ENCODE measurements at regions not wholly inside any gene's neighbourhood (a gene's known extent, or its start where the extent isn't known, plus 50 kb on each side); places are given as distances from the start of the nearest gene placed in this dataset.

- intact Hi-C loops (cut with DNase I), result no loop called here
- no peak overlapping the region for H3K27ac ChIP-seq
- TF ChIP-seq CTCF (IDR thresholded peaks at IDR 0.05), result no peak
Measured at GRCh38 chr2:146004462-146004861, 1484.5 kb upstream of the ZEB2 start.

GRCh38 chr2:146003337-146003736 lies 1483.4 kb upstream of the ZEB2 start:
- H3K9me3 ChIP-seq, result no peaks in the 10 kb centered on the region
- no peak overlapping the region for H3K27ac ChIP-seq
- intact Hi-C loops (cut with DNase I), result no loop called here
- DNase-seq (no peak), ATAC-seq (no peak)
- H3K36me3 ChIP-seq, result no peaks in the 10 kb centered on the region
- TF ChIP-seq CTCF (IDR thresholded peaks at IDR 0.05), result no peak
- H3K4me3 ChIP-seq, result no peak overlapping the region
- no peaks in the 10 kb centered on the region for H3K4me1 ChIP-seq
- H3K27me3 ChIP-seq, result no peaks in the 10 kb centered on the region

More at GRCh38 chr2:146004462-146004861, 1484.5 kb upstream of the ZEB2 start:
- Histone ChIP-seq H3K9me3 (no peaks in the 10 kb centered on the region), H3K4me3 (no peak overlapping the region), H3K36me3 (no peaks in the 10 kb centered on the region), H3K27me3 (no peaks in the 10 kb centered on the region), H3K4me1 (no peaks in the 10 kb centered on the region)
- ATAC-seq (no peak), DNase-seq (no peak)

GRCh38 chr2:145994910-145995309 lies 1475.0 kb upstream of the ZEB2 start:
- Histone ChIP-seq H3K4me1 (no peaks in the 10 kb centered on the region), H3K27ac (no peak overlapping the region), H3K9me3 (peaks cover 11% of the 10 kb centered on the region), H3K36me3 (no peaks in the 10 kb centered on the region), H3K27me3 (no peaks in the 10 kb centered on the region), H3K4me3 (no peak overlapping the region)
- DNase-seq (no peak), ATAC-seq (no peak)
- intact Hi-C loops (cut with DNase I), result no loop called here
- no peak for TF ChIP-seq CTCF (IDR thresholded peaks at IDR 0.05)

DNA sequence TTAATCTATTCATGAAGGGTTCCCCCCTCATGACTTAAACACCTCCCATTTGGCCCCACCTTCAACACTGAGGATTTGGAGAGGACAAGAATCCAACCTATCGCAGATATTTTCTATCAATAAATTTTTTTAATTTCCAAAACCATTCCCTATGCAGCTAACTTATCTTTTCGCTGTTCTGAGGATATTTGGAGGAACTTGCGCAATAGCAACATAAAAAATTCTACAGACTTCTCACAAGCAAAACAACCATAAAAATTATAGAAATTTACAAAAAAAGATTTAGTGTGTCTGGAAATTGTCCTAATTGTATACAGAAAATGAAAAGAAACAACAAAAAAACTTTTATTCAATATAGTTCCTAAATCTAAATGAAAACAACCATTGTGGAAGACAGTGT lies 1472.7 kb upstream of the ZEB2 start:
- intact Hi-C loops (cut with DNase I), result no loop called here
- Histone ChIP-seq H3K4me3 (no peak overlapping the region), H3K27ac (no peak overlapping the region), H3K4me1 (no peaks in the 10 kb centered on the region), H3K36me3 (no peaks in the 10 kb centered on the region), H3K9me3 (peaks cover 11% of the 10 kb centered on the region), H3K27me3 (no peaks in the 10 kb centered on the region)
- no peak for TF ChIP-seq CTCF (IDR thresholded peaks at IDR 0.05)
- no peak for ATAC-seq
- no peak for DNase-seq

- Histone ChIP-seq H3K36me3 (no peaks in the 10 kb centered on the region), H3K27ac (no peak overlapping the region), H3K4me1 (no peaks in the 10 kb centered on the region), H3K4me3 (no peak overlapping the region), H3K27me3 (no peaks in the 10 kb centered on the region), H3K9me3 (no peaks in the 10 kb centered on the region)
- intact Hi-C loops (cut with DNase I), result no loop called here
- no peak for ATAC-seq
- DNase-seq, result no peak
- no peak for TF ChIP-seq CTCF (IDR thresholded peaks at IDR 0.05)
Measured at GRCh38 chr2:145987793-145988192, 1467.9 kb upstream of the ZEB2 start.

DNA sequence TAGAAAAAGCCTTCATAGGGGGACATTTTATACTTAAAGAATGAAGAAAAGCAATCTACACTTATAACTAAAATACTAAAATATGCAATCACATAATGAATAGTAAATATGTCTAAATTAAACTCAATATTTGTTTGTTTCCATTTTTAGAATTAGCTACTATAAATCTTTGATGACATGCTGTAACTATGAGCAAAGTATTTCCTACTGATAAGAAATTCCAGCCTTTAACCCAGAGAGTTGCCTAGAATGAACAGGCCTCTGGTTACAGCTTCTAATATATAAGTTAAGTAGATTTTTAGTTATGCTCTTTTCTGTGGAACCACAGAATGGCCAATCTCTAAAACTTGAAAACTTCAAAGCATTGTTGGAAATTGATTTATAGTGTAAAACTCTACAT lies 1465.6 kb upstream of the ZEB2 start:
- TF ChIP-seq CTCF (IDR thresholded peaks at IDR 0.05), result no peak
- Histone ChIP-seq H3K27me3 (no peaks in the 10 kb centered on the region), H3K27ac (no peak overlapping the region), H3K4me3 (no peak overlapping the region), H3K4me1 (no peaks in the 10 kb centered on the region), H3K36me3 (no peaks in the 10 kb centered on the region), H3K9me3 (no peaks in the 10 kb centered on the region)
- DNase-seq (no peak), ATAC-seq (no peak)
- intact Hi-C loops (cut with DNase I), result no loop called here
